Mammary epithelial cell (primary cell): ENCODE measurements at regions not wholly inside any gene's neighbourhood (a gene's known extent, or its start where the extent isn't known, plus 50 kb on each side); places are given as distances from the start of the nearest gene placed in this dataset.

ENCODE experiments used
- CTCF ChIP-seq, 2 donors: IDR thresholded peaks in 1 of 2; conservative IDR thresholded peaks in 1 of 2; 2 replicates each; pipeline ENCODE4 v1.5.1; 2011 to 2012; ENCODE audit warnings: inconsistent platforms in 2 of 2, low read length in 2 of 2, mild to moderate bottlenecking in 2 of 2, control low read depth in 1 of 2, low read depth in 1 of 2; ENCODE audit not compliant: insufficient read depth in 1 of 2; ENCODE audit errors: extremely low read depth in 1 of 2
- EZH2 ChIP-seq: IDR thresholded peaks from 2 replicates; pipeline ENCODE4 v1.6.1; 2012; ENCODE audit warnings: low read length, inconsistent platforms, borderline replicate concordance

GRCh38 chr11:113615773-113616172 lies 90.3 kb downstream of the TMPRSS5 start:
- TF ChIP-seq CTCF (conservative IDR thresholded peaks at IDR 0.05 in 1 of 2, IDR thresholded peaks at IDR 0.05 in 1 of 2; ENCODE audit: extremely low read depth in 1 of 2, insufficient read depth in 1 of 2, low read depth in 1 of 2, low read length in 2 of 2) (no peak), EZH2 (no peak)
